Thyroid gland (tissue), 4 donors: ENCODE measurements at regions not wholly inside any gene's neighbourhood (a gene's known extent, or its start where the extent isn't known, plus 50 kb on each side); places are given as distances from the start of the nearest gene placed in this dataset.

Experiments
- DNase-seq, 2 donors: peaks; one replicate each; pipeline ENCODE4 v3.0.0-alpha.2; 2019
- H3K27ac ChIP-seq, 3 donors: fragments of 200-600 bp; sonication (generic); 1 replicate in 2 of 3; 2 replicates in 1 of 3; pipeline ENCODE4 v1.5.1; 2016 to 2019; ENCODE audit warnings: mild to moderate bottlenecking in 1 of 3, moderate library complexity in 1 of 3
- H3K27me3 ChIP-seq: fragments of 200-600 bp; sonication (generic); one replicate; pipeline ENCODE4 v1.5.1; 2019
- H3K36me3 ChIP-seq, 2 donors: fragments of 200-600 bp; sonication (generic); one replicate each; pipeline ENCODE4 v1.5.1; 2016 to 2019
- H3K4me1 ChIP-seq, 2 donors: fragments of 200-600 bp; sonication (generic); one replicate each; pipeline ENCODE4 v1.5.1; 2017 to 2019
- H3K4me3 ChIP-seq, 3 donors: fragments of 200-600 bp; sonication (generic); replicated peaks in 1 of 3; 1 replicate in 2 of 3; 2 replicates in 1 of 3; pipeline ENCODE4 v1.5.1; 2016; ENCODE audit warnings: mild to moderate bottlenecking in 1 of 3
- H3K9me3 ChIP-seq: fragments of 200-600 bp; sonication (generic); one replicate; pipeline ENCODE4 v1.5.1; 2017
- CTCF ChIP-seq, 6 experiments: fragments of 200-600 bp in 3 of 6; fragments of 450-650 bp in 3 of 6; sonication (generic) in 3 of 6; IDR thresholded peaks; one replicate each; pipeline ENCODE4 v1.5.1; 2016 to 2019; ENCODE audit warnings: antibody characterized with exemption in 6 of 6, mild to moderate bottlenecking in 2 of 6, inconsistent platforms in 1 of 6, moderate library complexity in 1 of 6
- POLR2A ChIP-seq, 2 donors: fragments of 450-650 bp; IDR thresholded peaks; one replicate each; pipeline ENCODE4 v1.6.1; 2017; ENCODE audit warnings: antibody characterized with exemption in 2 of 2, mild to moderate bottlenecking in 2 of 2, moderate library complexity in 1 of 2
- WGBS, 2 donors: methylation state at CpG; one replicate each; pipeline ENCODE4 v1.1.5; 2017; 5-methylcytosine and 5-hydroxymethylcytosine counted together
- intact Hi-C: fragments of 100-400 bp; cut with DNase I; formaldehyde crosslinking; loops from one replicate; pipeline ENCODE4 v1.15.1; 2023

DNA sequence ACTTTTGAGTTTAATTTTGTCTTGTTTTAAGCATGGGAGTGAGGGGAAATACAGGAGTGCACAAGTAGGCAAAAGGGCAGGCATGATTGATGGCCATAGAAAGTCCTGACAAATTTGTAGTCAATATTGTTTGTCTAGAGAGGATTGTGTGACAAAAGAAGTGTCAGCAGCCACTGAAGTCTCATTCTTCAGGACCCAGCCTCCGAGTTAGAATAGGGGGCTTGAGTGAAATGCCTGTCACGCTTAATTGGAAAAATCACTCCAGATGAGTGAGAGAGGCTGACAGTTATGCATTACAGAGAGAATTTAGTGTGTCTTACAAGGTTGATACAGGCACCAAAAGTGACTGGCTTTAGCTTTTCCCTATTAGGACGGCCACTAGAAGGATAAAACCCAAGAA, 81.9 kb upstream of the RPS23 start:
- DNase-seq = no peak
- no peaks in the 10 kb centered on the region for H3K9me3 ChIP-seq
- no peaks in the 10 kb centered on the region for H3K27me3 ChIP-seq
- H3K4me1 ChIP-seq = peaks cover 0 to 6% of the 10 kb centered on the region in 2 donors
- H3K27ac ChIP-seq = no peak overlapping the region
- no peak overlapping the region for H3K4me3 ChIP-seq
- TF ChIP-seq POLR2A (IDR thresholded peaks at IDR 0.05) (no peak), CTCF (IDR thresholded peaks at IDR 0.05) (no peak)
- no peaks in the 10 kb centered on the region for H3K36me3 ChIP-seq
- intact Hi-C loops = no loop called here
- 74 to 88% methylated on average over 3 of the region's 3 CpGs for WGBS, 2 donors

DNA sequence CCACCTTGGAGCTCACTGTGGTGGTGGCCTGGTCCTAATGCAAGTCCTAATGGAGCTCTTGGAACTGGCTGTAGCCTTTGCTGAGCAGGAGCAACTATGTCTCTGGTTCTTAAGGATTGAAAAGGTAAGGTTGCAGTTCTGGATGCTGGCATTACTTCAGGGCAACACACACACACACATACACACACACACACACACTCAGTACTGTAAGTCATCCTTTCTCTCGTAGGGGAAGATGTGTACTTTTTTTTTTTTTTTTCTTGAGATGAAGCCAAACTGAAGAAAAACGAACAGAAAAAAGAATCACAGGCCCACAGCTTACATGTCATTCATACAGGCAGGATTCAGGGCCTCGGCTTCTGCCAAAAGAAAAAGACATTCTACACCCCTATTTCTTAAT, 81.1 kb upstream of the RPS23 start:
- DNase-seq = no peak
- Histone ChIP-seq H3K27me3 (no peaks in the 10 kb centered on the region), H3K36me3 (no peaks in the 10 kb centered on the region), H3K4me1 (no peaks in the 10 kb centered on the region), H3K27ac (no peak overlapping the region), H3K4me3 (no peak overlapping the region), H3K9me3 (no peaks in the 10 kb centered on the region)
- intact Hi-C loops = loop anchor here (10.0 kb wide), 2 partner anchors 1066 to 1206 kb away; no protein-coding TSS in a partner anchor
- TF ChIP-seq POLR2A (IDR thresholded peaks at IDR 0.05) = no peak
- TF ChIP-seq CTCF (IDR thresholded peaks at IDR 0.05) = no peak
- 62 to 68% methylated on average over 3 of the region's 3 CpGs for WGBS, 2 donors

DNA sequence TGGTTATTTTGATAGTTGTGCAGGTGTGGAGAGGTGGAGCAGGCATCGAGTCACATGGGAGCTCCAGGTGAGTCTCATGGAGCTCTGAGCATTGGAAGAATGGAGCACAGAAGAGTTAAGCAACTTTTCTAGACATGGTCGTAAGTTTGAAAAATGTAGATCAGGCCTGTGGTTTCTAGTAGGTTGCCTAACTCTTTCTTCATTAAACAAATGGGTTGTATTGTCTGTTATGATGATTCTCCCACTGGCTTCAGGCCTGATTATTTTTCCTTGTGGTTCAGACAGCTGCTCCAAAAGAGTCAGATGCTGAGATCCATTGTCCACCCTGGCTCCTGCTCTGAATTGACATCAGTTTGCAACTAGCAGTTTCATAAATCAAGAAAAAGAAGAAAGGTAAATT, 80.3 kb upstream of the RPS23 start:
- H3K4me3 ChIP-seq = no peak overlapping the region
- H3K9me3 ChIP-seq = no peaks in the 10 kb centered on the region
- 82 to 92% methylated on average over 2 of the region's 2 CpGs for WGBS, 2 donors
- H3K27ac ChIP-seq = peak overlapping the region in 1 of 3 donors; percentile 25
- DNase-seq = no peak
- no peaks in the 10 kb centered on the region for H3K4me1 ChIP-seq
- no peaks in the 10 kb centered on the region for H3K27me3 ChIP-seq
- intact Hi-C loops = loop anchor here (10.0 kb wide), 2 partner anchors 1066 to 1206 kb away; no protein-coding TSS in a partner anchor
- TF ChIP-seq CTCF (IDR thresholded peaks at IDR 0.05) (no peak), POLR2A (IDR thresholded peaks at IDR 0.05) (no peak)
- no peaks in the 10 kb centered on the region for H3K36me3 ChIP-seq

- Histone ChIP-seq H3K4me3 (no peak overlapping the region), H3K27ac (peak overlapping the region; percentile 18 to 25 (median 23)), H3K4me1 (no peaks in the 10 kb centered on the region), H3K27me3 (no peaks in the 10 kb centered on the region), H3K36me3 (no peaks in the 10 kb centered on the region), H3K9me3 (no peaks in the 10 kb centered on the region)
- TF ChIP-seq CTCF (IDR thresholded peaks at IDR 0.05) (no peak), POLR2A (IDR thresholded peaks at IDR 0.05) (no peak)
- intact Hi-C loops = loop anchor here (10.0 kb wide), 2 partner anchors 1068 to 1208 kb away; no protein-coding TSS in a partner anchor
- 44 to 50% methylated on average over 14 of the region's 14 CpGs for WGBS, 2 donors
- peak; percentile 48 to 53 for DNase-seq
Measured at GRCh38 chr5:82356808-82357671, 78.9 kb upstream of the RPS23 start.

DNA sequence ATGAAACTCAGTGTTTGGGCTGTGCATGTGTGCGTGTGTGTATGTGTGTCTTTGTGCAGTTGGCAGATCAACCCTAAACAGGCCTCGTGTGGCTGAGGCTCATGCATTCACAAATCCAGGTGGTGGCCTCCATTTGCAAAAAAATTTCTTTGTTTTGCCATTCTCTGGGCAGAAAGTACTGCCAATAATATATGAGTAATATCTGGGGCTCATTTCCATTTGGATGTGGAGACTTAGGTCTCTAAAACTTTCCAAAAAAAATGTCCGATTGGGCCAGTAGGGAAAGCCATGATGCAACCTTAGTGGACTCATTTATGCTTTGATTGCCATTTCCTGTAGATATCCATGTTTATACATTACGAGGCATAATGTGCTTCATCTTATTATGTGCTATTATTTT, 77.9 kb upstream of the RPS23 start:
- intact Hi-C loops = loop anchor here (10.0 kb wide), 2 partner anchors 1069 to 1209 kb away; no protein-coding TSS in a partner anchor
- no peak for DNase-seq
- no peaks in the 10 kb centered on the region for H3K4me1 ChIP-seq
- no peaks in the 10 kb centered on the region for H3K36me3 ChIP-seq
- no peak overlapping the region for H3K27ac ChIP-seq
- WGBS, 2 donors = 67 to 75% methylated on average over 4 of the region's 4 CpGs
- no peaks in the 10 kb centered on the region for H3K27me3 ChIP-seq
- TF ChIP-seq POLR2A (IDR thresholded peaks at IDR 0.05) = no peak
- no peak for TF ChIP-seq CTCF (IDR thresholded peaks at IDR 0.05)
- H3K4me3 ChIP-seq = no peak overlapping the region
- H3K9me3 ChIP-seq = no peaks in the 10 kb centered on the region
